Mucosa of rectum (tissue), 2 donors: ENCODE measurements at regions not wholly inside any gene's neighbourhood (a gene's known extent, or its start where the extent isn't known, plus 50 kb on each side); places are given as distances from the start of the nearest gene placed in this dataset.

ENCODE experiments used
- H3K27ac ChIP-seq, 2 donors: one replicate each; pipeline ENCODE4 v1.7.0; 2013; ENCODE audit warnings: inconsistent platforms in 2 of 2, low read depth in 2 of 2, low read length in 2 of 2
- H3K27me3 ChIP-seq, 2 donors: one replicate each; pipeline ENCODE4 v1.7.0; 2013; ENCODE audit warnings: low read length in 2 of 2; ENCODE audit not compliant: control insufficient read depth in 2 of 2, insufficient read depth in 2 of 2
- H3K36me3 ChIP-seq, 2 donors: one replicate each; pipeline ENCODE4 v1.7.0; 2013; ENCODE audit warnings: low read length in 2 of 2; ENCODE audit not compliant: control insufficient read depth in 2 of 2, insufficient read depth in 2 of 2
- H3K4me1 ChIP-seq, 2 donors: one replicate each; pipeline ENCODE4 v1.7.0; 2013; ENCODE audit warnings: low read length in 2 of 2, mild to moderate bottlenecking in 1 of 2; ENCODE audit not compliant: control insufficient read depth in 2 of 2, insufficient read depth in 2 of 2
- H3K4me3 ChIP-seq, 2 donors: one replicate each; pipeline ENCODE4 v1.7.0; 2013; ENCODE audit warnings: low read length in 2 of 2
- H3K9ac ChIP-seq, 2 donors: one replicate each; pipeline ENCODE4 v1.7.0; 2013; ENCODE audit warnings: low read length in 2 of 2, low read depth in 1 of 2, mild to moderate bottlenecking in 1 of 2
- H3K9me3 ChIP-seq, 2 donors: one replicate each; pipeline ENCODE4 v1.7.0; 2013; ENCODE audit warnings: low read length in 2 of 2; ENCODE audit not compliant: control insufficient read depth in 2 of 2
- donor health status: healthy.
- donor health status: Normal muscosa, but diverticular disease.

GRCh38 chr14:25896777-25897176 is 701.1 kb downstream of the NOVA1 start:
- Histone ChIP-seq H3K27ac (no peak overlapping the region), H3K27me3 (no peaks in the 10 kb centered on the region), H3K4me1 (no peaks in the 10 kb centered on the region), H3K9ac (no peak overlapping the region), H3K4me3 (no peak overlapping the region), H3K36me3 (no peaks in the 10 kb centered on the region), H3K9me3 (no peaks in the 10 kb centered on the region)

GRCh38 chr14:25895740-25896139 is 702.1 kb downstream of the NOVA1 start:
- no peak overlapping the region for H3K4me3 ChIP-seq
- H3K4me1 ChIP-seq: no peaks in the 10 kb centered on the region
- no peaks in the 10 kb centered on the region for H3K9me3 ChIP-seq
- no peaks in the 10 kb centered on the region for H3K36me3 ChIP-seq
- no peaks in the 10 kb centered on the region for H3K27me3 ChIP-seq
- H3K27ac ChIP-seq: no peak overlapping the region
- H3K9ac ChIP-seq: no peak overlapping the region

GRCh38 chr14:25887251-25887878 is 710.5 kb downstream of the NOVA1 start:
- Histone ChIP-seq H3K4me3 (no peak overlapping the region), H3K27ac (no peak overlapping the region), H3K9me3 (no peaks in the 10 kb centered on the region), H3K27me3 (no peaks in the 10 kb centered on the region), H3K36me3 (no peaks in the 10 kb centered on the region), H3K4me1 (no peaks in the 10 kb centered on the region), H3K9ac (no peak overlapping the region)

- Histone ChIP-seq H3K27ac (no peak overlapping the region), H3K9ac (no peak overlapping the region), H3K9me3 (no peaks in the 10 kb centered on the region), H3K36me3 (no peaks in the 10 kb centered on the region), H3K4me3 (no peak overlapping the region), H3K27me3 (no peaks in the 10 kb centered on the region), H3K4me1 (no peaks in the 10 kb centered on the region)
Measured at GRCh38 chr14:25884657-25885056, 713.2 kb downstream of the NOVA1 start.

- H3K27me3 ChIP-seq: no peaks in the 10 kb centered on the region
Measured at GRCh38 chr14:25882899-25883298, 714.9 kb downstream of the NOVA1 start.

GRCh38 chr14:25875475-25875874 is 722.4 kb downstream of the NOVA1 start:
- Histone ChIP-seq H3K36me3 (no peaks in the 10 kb centered on the region), H3K9ac (no peak overlapping the region), H3K4me3 (no peak overlapping the region), H3K9me3 (no peaks in the 10 kb centered on the region), H3K4me1 (no peaks in the 10 kb centered on the region), H3K27me3 (no peaks in the 10 kb centered on the region), H3K27ac (no peak overlapping the region)

More at GRCh38 chr14:25882899-25883298, 714.9 kb downstream of the NOVA1 start:
- Histone ChIP-seq H3K27ac (no peak overlapping the region), H3K4me3 (no peak overlapping the region), H3K9me3 (no peaks in the 10 kb centered on the region), H3K9ac (no peak overlapping the region), H3K36me3 (no peaks in the 10 kb centered on the region), H3K4me1 (no peaks in the 10 kb centered on the region)

GRCh38 chr14:25869854-25870253 is 728.0 kb downstream of the NOVA1 start:
- Histone ChIP-seq H3K27me3 (no peaks in the 10 kb centered on the region), H3K36me3 (no peaks in the 10 kb centered on the region), H3K27ac (no peak overlapping the region), H3K9ac (no peak overlapping the region), H3K4me1 (no peaks in the 10 kb centered on the region), H3K9me3 (no peaks in the 10 kb centered on the region), H3K4me3 (no peak overlapping the region)

GRCh38 chr14:25868521-25869314 is 729.1 kb downstream of the NOVA1 start:
- Histone ChIP-seq H3K9me3 (no peaks in the 10 kb centered on the region), H3K27ac (no peak overlapping the region), H3K36me3 (no peaks in the 10 kb centered on the region), H3K4me1 (no peaks in the 10 kb centered on the region), H3K9ac (no peak overlapping the region), H3K27me3 (no peaks in the 10 kb centered on the region), H3K4me3 (no peak overlapping the region)

GRCh38 chr14:25861406-25861805 is 736.4 kb downstream of the NOVA1 start:
- Histone ChIP-seq H3K4me1 (no peaks in the 10 kb centered on the region), H3K4me3 (no peak overlapping the region), H3K9ac (no peak overlapping the region), H3K27ac (no peak overlapping the region), H3K9me3 (no peaks in the 10 kb centered on the region), H3K36me3 (no peaks in the 10 kb centered on the region), H3K27me3 (no peaks in the 10 kb centered on the region)

GRCh38 chr14:25848601-25849000 is 749.2 kb downstream of the NOVA1 start:
- no peak overlapping the region for H3K27ac ChIP-seq
- no peak overlapping the region for H3K9ac ChIP-seq
- H3K27me3 ChIP-seq: no peaks in the 10 kb centered on the region
- H3K36me3 ChIP-seq: no peaks in the 10 kb centered on the region
- no peaks in the 10 kb centered on the region for H3K4me1 ChIP-seq
- no peaks in the 10 kb centered on the region for H3K9me3 ChIP-seq
- no peak overlapping the region for H3K4me3 ChIP-seq
